ENCODE measurements at regions not wholly inside any gene's neighbourhood (a gene's known extent, or its start where the extent isn't known, plus 50 kb on each side); places are given as distances from the start of the nearest gene placed in this dataset.

GRCh38 chr2:122266636-122267035 lies 511.2 kb downstream of the TSN start:
- DNase-seq: peak in 1 of 3 donors; percentile 10
- H3K4me3 ChIP-seq: no peak overlapping the region
- no peaks in the 10 kb centered on the region for H3K27me3 ChIP-seq (ENCODE audit: control insufficient read depth in 3 of 3, insufficient read depth in 3 of 3, low read length in 2 of 3)
- no peak overlapping the region for H3K27ac ChIP-seq (ENCODE audit: low read depth in 1 of 2, low read length in 1 of 2)
- H3K4me1 ChIP-seq (ENCODE audit: control insufficient read depth in 5 of 5, insufficient read depth in 5 of 5, low read length in 5 of 5): peaks cover 0 to 3% (median 0%) of the 10 kb centered on the region in 5 donors
- no peak for ATAC-seq (ENCODE audit: insufficient read depth, low FRiP score)
- no peak overlapping the region for H3K9ac ChIP-seq (ENCODE audit: insufficient read depth in 1 of 2, low read length in 2 of 2)
- H3K36me3 ChIP-seq (ENCODE audit: control insufficient read depth in 4 of 4, insufficient read depth in 4 of 4, low read length in 4 of 4): no peaks in the 10 kb centered on the region
- 40 to 64% methylated on average over 1 of the region's 1 CpG for whole genome bisulfite sequencing, 2 donors
- peaks cover 0 to 2% (median 0%) of the 10 kb centered on the region in 4 donors for H3K9me3 ChIP-seq (ENCODE audit: control insufficient read depth in 4 of 4, insufficient read depth in 3 of 4, low read length in 3 of 4)
- TF ChIP-seq, protein P1, sequence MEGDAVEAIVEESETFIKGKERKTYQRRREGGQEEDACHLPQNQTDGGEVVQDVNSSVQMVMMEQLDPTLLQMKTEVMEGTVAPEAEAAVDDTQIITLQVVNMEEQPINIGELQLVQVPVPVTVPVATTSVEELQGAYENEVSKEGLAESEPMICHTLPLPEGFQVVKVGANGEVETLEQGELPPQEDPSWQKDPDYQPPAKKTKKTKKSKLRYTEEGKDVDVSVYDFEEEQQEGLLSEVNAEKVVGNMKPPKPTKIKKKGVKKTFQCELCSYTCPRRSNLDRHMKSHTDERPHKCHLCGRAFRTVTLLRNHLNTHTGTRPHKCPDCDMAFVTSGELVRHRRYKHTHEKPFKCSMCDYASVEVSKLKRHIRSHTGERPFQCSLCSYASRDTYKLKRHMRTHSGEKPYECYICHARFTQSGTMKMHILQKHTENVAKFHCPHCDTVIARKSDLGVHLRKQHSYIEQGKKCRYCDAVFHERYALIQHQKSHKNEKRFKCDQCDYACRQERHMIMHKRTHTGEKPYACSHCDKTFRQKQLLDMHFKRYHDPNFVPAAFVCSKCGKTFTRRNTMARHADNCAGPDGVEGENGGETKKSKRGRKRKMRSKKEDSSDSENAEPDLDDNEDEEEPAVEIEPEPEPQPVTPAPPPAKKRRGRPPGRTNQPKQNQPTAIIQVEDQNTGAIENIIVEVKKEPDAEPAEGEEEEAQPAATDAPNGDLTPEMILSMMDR (IDR thresholded peaks at IDR 0.05; ENCODE audit: control extremely low read depth, extremely low read depth): no peak

DNA sequence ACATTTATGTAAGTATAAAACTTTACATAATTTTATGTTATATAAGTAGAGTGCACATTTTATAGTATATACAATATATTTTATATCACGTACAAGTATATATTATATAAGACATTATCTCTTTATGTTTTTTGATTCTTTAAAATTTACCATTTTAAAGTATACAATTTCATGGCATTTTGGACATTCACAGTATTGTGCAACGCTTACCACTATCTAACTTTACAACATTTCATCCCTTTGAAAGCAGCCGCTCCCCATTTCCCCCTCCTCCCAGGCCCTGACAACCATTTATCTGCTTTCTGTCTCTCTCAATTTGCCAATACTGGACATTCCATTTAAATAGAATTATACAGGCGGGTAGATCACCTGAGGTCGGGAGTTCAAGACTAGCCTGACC lies 512.5 kb downstream of the TSN start:
- no peak for ATAC-seq (ENCODE audit: insufficient read depth, low FRiP score)
- 86 to 90% methylated on average over 5 of the region's 5 CpGs for WGBS, 2 donors
- Histone ChIP-seq H3K4me1 (ENCODE audit: control insufficient read depth in 5 of 5, insufficient read depth in 5 of 5, low read length in 5 of 5) (no peaks in the 10 kb centered on the region), H3K4me3 (no peak overlapping the region), H3K9me3 (ENCODE audit: control insufficient read depth in 4 of 4, insufficient read depth in 3 of 4, low read length in 3 of 4) (peaks cover 0 to 2% (median 0%) of the 10 kb centered on the region in 4 donors), H3K27ac (ENCODE audit: low read depth in 1 of 2, low read length in 1 of 2) (no peak overlapping the region), H3K9ac (ENCODE audit: insufficient read depth in 1 of 2, low read length in 2 of 2) (no peak overlapping the region), H3K36me3 (ENCODE audit: control insufficient read depth in 4 of 4, insufficient read depth in 4 of 4, low read length in 4 of 4) (no peaks in the 10 kb centered on the region), H3K27me3 (ENCODE audit: control insufficient read depth in 3 of 3, insufficient read depth in 3 of 3, low read length in 2 of 3) (no peaks in the 10 kb centered on the region)
- TF ChIP-seq, protein P1 (IDR thresholded peaks at IDR 0.05; ENCODE audit: control extremely low read depth, extremely low read depth): no peak
- no peak for DNase-seq

DNA sequence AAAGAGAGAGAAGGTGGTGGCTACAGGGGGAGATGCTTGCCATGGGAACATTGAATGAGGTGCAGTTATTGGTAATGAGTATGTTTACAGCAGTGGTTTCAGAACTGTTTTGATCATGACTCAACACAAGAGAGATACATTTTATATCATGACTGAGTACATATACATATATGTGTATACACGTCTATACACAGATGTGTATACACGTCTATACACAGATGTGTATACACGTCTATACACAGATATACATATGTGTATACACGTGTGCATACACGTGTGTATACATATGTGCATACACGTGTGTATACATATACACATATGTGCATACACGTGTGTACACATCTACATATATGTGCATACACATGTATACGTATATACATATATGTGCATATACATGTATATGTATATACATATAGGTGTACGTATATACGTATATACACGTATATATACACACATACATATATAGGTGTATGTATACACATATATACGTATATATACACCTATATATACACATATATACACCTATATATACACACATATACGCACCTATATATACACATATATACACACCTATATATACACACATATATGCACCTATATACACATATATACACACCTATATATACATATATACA lies 518.5 kb downstream of the TSN start:
- Histone ChIP-seq H3K4me3 (no peak overlapping the region), H3K27ac (ENCODE audit: low read depth in 1 of 2, low read length in 1 of 2) (no peak overlapping the region), H3K4me1 (ENCODE audit: control insufficient read depth in 5 of 5, insufficient read depth in 5 of 5, low read length in 5 of 5) (no peaks in the 10 kb centered on the region), H3K36me3 (ENCODE audit: control insufficient read depth in 4 of 4, insufficient read depth in 4 of 4, low read length in 4 of 4) (no peaks in the 10 kb centered on the region), H3K9ac (ENCODE audit: insufficient read depth in 1 of 2, low read length in 2 of 2) (no peak overlapping the region), H3K9me3 (ENCODE audit: control insufficient read depth in 4 of 4, insufficient read depth in 3 of 4, low read length in 3 of 4) (peaks cover 0 to 2% (median 0%) of the 10 kb centered on the region in 4 donors), H3K27me3 (ENCODE audit: control insufficient read depth in 3 of 3, insufficient read depth in 3 of 3, low read length in 2 of 3) (no peaks in the 10 kb centered on the region)
- WGBS, 2 donors: 84 to 93% methylated on average over 11 of the region's 13 CpGs
- TF ChIP-seq, protein P1 (IDR thresholded peaks at IDR 0.05; ENCODE audit: control extremely low read depth, extremely low read depth): no peak
- DNase-seq: no peak
- ATAC-seq (ENCODE audit: insufficient read depth, low FRiP score): no peak

DNA sequence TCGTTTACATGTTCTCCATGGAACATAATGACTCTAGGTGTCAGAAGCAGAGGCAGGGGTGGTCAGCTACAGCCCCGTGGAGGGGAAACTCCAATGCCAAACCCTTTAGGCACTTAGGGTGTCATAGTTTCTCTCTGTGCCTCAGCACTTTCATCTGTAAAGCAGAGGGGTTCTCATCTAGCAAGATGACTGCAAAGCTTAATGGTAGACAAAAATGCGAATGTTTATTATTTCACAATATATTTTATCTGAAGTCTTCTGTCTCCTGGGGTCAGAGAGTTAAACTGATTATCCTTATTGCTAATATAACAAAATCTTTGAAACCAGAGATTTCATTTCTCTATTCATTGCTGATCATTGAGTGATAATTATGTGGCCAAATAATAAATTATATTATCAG lies 522.5 kb downstream of the TSN start:
- WGBS, 2 donors: 43 to 44% methylated on average over 3 of the region's 3 CpGs
- Histone ChIP-seq H3K27me3 (ENCODE audit: control insufficient read depth in 3 of 3, insufficient read depth in 3 of 3, low read length in 2 of 3) (peaks cover 0 to 2% (median 0%) of the 10 kb centered on the region in 3 donors), H3K9ac (ENCODE audit: insufficient read depth in 1 of 2, low read length in 2 of 2) (no peak overlapping the region), H3K4me1 (ENCODE audit: control insufficient read depth in 5 of 5, insufficient read depth in 5 of 5, low read length in 5 of 5) (no peaks in the 10 kb centered on the region), H3K9me3 (ENCODE audit: control insufficient read depth in 4 of 4, insufficient read depth in 3 of 4, low read length in 3 of 4) (no peaks in the 10 kb centered on the region), H3K4me3 (no peak overlapping the region), H3K27ac (ENCODE audit: low read depth in 1 of 2, low read length in 1 of 2) (no peak overlapping the region), H3K36me3 (ENCODE audit: control insufficient read depth in 4 of 4, insufficient read depth in 4 of 4, low read length in 4 of 4) (no peaks in the 10 kb centered on the region)
- TF ChIP-seq, protein P1 (IDR thresholded peaks at IDR 0.05; ENCODE audit: control extremely low read depth, extremely low read depth): no peak
- ATAC-seq (ENCODE audit: insufficient read depth, low FRiP score) (no peak), DNase-seq (peak; percentile 30 to 70 (median 55))
